Activated B cell treated with CpG ODN at 0.5 μM for 24 hours (primary cell): ENCODE measurements at regions not wholly inside any gene's neighbourhood (a gene's known extent, or its start where the extent isn't known, plus 50 kb on each side); places are given as distances from the start of the nearest gene placed in this dataset.

Source experiments
- ATAC-seq: fragments of 200-7000 bp; cut with Tn5 transposase; one replicate; pipeline ENCODE4 v1.10.0; 2021; ENCODE audit warnings: low read depth, mild to moderate bottlenecking, moderate library complexity
- CTCF ChIA-PET: fragments of 350-600 bp; sonication (Branson Sonifier 250); formaldehyde crosslinking; loops from one replicate; lab custom pipeline; 2021; ENCODE audit warnings: antibody characterized with exemption; lab: Charles Lee
- POLR2A ChIA-PET: fragments of 350-600 bp; sonication (Branson Sonifier 250); formaldehyde crosslinking; loops from one replicate; lab custom pipeline; 2021; ENCODE audit warnings: antibody characterized with exemption; lab: Charles Lee
- DNase-seq: peaks from one replicate; pipeline ENCODE4 v3.0.0; 2022
- H3K27ac Mint-ChIP-seq: one replicate; pipeline ENCODE4 v1.8.0; 2020; ENCODE audit warnings: mixed read lengths
- H3K27me3 Mint-ChIP-seq: one replicate; pipeline ENCODE4 v1.8.0; 2021; ENCODE audit warnings: mixed read lengths
- H3K36me3 Mint-ChIP-seq: one replicate; pipeline ENCODE4 v1.8.0; 2021; ENCODE audit warnings: low read depth, mixed read lengths
- H3K4me1 Mint-ChIP-seq: one replicate; pipeline ENCODE4 v1.8.0; 2021; ENCODE audit warnings: mixed read lengths
- H3K4me3 Mint-ChIP-seq: one replicate; pipeline ENCODE4 v1.8.0; 2020; ENCODE audit warnings: mild to moderate bottlenecking, mixed read lengths
- H3K9me3 Mint-ChIP-seq: one replicate; pipeline ENCODE4 v1.8.0; 2020; ENCODE audit warnings: mixed read lengths
- CTCF ChIP-seq: fragments of 200-600 bp; IDR thresholded peaks from one replicate; pipeline ENCODE4 v1.8.0; 2022; ENCODE audit warnings: antibody characterized with exemption, mild to moderate bottlenecking
- intact Hi-C: fragments of 100-400 bp; cut with micrococcal nuclease; formaldehyde crosslinking; loops from one replicate; pipeline ENCODE4 v1.15.1; 2024

DNA sequence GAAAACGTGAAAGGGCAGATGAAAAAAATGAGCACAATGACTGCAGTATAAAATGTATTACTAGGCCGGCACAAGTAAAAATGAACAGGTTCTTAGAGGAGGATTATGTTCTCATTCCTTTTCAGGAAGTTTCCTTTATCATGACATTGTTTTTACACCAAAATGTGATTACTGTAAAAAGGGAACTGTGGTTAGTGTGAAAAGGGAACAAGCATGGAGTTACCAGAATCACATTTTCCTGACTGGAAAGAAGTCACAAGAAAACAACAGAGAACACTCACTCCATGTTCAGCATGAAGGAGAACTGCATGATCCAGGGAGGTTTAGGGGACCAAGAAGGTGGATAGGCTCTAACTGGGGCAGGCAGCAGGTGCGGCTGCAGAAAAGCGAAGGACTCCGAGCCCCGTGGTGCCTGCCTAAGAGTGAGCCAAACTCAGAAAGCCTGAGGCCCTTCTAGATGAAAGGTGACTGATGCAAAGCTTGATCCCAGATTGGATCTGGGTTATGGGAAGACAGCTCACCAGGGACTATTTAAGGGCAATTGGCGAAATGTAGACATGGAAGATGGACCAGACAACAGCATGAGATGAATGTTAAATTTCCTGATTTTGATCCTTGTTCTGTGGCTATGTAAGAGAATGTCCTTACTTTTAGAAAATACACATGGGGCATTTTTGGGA, 77.3 kb downstream of the CCR1 start:
- no peak for ATAC-seq
- ChIA-PET CTCF (no interaction called here), POLR2A (interaction anchor here (0.6 kb wide), 1 partner anchor 164 kb away, joined by 3 read pairs; no protein-coding TSS in a partner anchor)
- H3K9me3 Mint-ChIP-seq = no peaks in the 10 kb centered on the region
- no peak overlapping the region for H3K27ac Mint-ChIP-seq
- H3K27me3 Mint-ChIP-seq = no peaks in the 10 kb centered on the region
- no peak for DNase-seq
- intact Hi-C loops = no loop called here
- H3K4me3 Mint-ChIP-seq = no peak overlapping the region
- no peak for TF ChIP-seq CTCF
- no peaks in the 10 kb centered on the region for H3K36me3 Mint-ChIP-seq
- H3K4me1 Mint-ChIP-seq = no peaks in the 10 kb centered on the region

GRCh38 chr3:46129588-46130272, 78.4 kb downstream of the CCR1 start:
- CTCF ChIA-PET = no interaction called here
- intact Hi-C loops = no loop called here
- Mint-ChIP-seq H3K4me1 (no peaks in the 10 kb centered on the region), H3K9me3 (no peaks in the 10 kb centered on the region), H3K36me3 (no peaks in the 10 kb centered on the region), H3K27ac (no peak overlapping the region), H3K27me3 (no peaks in the 10 kb centered on the region), H3K4me3 (no peak overlapping the region)
- TF ChIP-seq CTCF = no peak
- POLR2A ChIA-PET = no interaction called here
- no peak for DNase-seq
- ATAC-seq = no peak

DNA sequence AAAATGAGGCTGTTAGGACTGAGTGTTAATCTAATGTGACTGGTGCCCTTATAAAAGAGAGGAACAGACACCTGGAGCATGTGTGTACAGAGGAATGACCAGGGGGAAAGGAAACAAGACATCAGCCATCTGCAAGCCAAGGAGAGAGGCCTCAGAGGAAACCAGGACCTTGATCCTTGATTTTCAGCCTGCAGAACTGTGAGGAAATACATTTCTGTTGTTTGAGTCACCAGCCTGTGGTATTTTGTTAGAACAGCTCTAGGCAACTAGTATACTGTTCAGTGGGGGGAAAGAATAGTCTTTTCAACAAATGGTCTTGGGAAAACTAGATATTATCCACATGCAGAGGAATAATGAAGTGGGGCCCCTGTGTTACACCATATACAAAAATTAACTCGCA, 80.6 kb downstream of the CCR1 start:
- Mint-ChIP-seq H3K27me3 (no peaks in the 10 kb centered on the region), H3K9me3 (no peaks in the 10 kb centered on the region), H3K36me3 (no peaks in the 10 kb centered on the region), H3K27ac (no peak overlapping the region), H3K4me3 (no peak overlapping the region), H3K4me1 (no peaks in the 10 kb centered on the region)
- DNase-seq (no peak), ATAC-seq (no peak)
- TF ChIP-seq CTCF = no peak
- intact Hi-C loops = no loop called here
- POLR2A ChIA-PET = no interaction called here
- CTCF ChIA-PET = no interaction called here

GRCh38 chr3:46124216-46125177, 83.6 kb downstream of the CCR1 start:
- Mint-ChIP-seq H3K9me3 (no peaks in the 10 kb centered on the region), H3K27ac (no peak overlapping the region), H3K4me1 (no peaks in the 10 kb centered on the region), H3K4me3 (no peak overlapping the region), H3K27me3 (peaks cover 5% of the 10 kb centered on the region), H3K36me3 (no peaks in the 10 kb centered on the region)
- ChIA-PET POLR2A (no interaction called here), CTCF (no interaction called here)
- DNase-seq (no peak), ATAC-seq (no peak)
- TF ChIP-seq CTCF = no peak
- intact Hi-C loops = no loop called here

DNA sequence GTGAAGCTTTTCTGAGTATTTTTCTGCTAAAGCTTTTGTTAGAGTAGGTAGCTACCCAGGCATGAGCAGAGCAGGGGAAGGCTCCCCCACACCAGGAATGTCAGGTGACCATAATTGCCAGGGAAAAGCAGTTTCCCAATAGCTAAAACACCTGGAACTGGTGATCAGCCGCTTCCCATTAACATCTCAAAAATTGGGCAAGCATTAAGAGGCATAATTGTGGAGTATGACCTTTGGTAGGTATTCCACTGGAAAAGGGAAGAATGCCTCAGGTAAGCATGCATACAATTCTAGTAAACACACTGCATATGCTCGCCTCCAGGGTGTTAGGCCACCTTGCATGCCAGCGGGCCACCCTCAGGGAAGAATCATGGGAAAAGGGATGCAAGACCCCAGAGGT, 84.5 kb downstream of the CCR1 start:
- H3K36me3 Mint-ChIP-seq = no peaks in the 10 kb centered on the region
- no peak overlapping the region for H3K4me3 Mint-ChIP-seq
- no peaks in the 10 kb centered on the region for H3K4me1 Mint-ChIP-seq
- no peak for TF ChIP-seq CTCF
- DNase-seq (no peak), ATAC-seq (no peak)
- H3K27me3 Mint-ChIP-seq = peaks cover 5% of the 10 kb centered on the region
- POLR2A ChIA-PET = no interaction called here
- no peaks in the 10 kb centered on the region for H3K9me3 Mint-ChIP-seq
- intact Hi-C loops = no loop called here
- no peak overlapping the region for H3K27ac Mint-ChIP-seq
- CTCF ChIA-PET = interaction anchor here (0.6 kb wide), 1 partner anchor 467 kb away, joined by 4 read pairs; no protein-coding TSS in a partner anchor
